ENCODE measurements at regions not wholly inside any gene's neighbourhood (a gene's known extent, or its start where the extent isn't known, plus 50 kb on each side); places are given as distances from the start of the nearest gene placed in this dataset.

DNA sequence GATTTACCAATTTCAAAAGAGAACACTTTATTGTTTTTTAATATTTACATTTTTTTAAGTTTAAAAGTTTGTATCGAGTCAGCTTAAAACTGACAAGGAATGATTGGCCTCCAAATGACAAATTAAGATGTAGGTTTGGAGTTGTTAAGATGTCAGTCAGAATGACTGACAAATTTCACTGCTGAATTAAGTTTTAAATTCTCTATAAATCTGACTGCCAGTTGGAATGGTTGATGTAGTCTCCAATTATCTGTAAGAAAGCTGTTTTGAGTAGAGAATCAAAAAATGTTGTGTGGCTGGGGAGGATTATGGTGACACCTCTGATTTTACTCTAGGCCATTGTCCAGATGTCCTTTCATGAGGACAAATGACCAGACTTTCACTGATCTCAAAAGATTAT lies 165.3 kb upstream of the CDH20 start:
- 95% methylated on average over 1 of the region's 1 CpG; no CpG with 5 or more reads in 1 of the 2 experiments for WGBS, 2 experiments (ENCODE audit: insufficient coverage in 1 of 2, insufficient read length in 1 of 2)
- H3K36me3 Mint-ChIP-seq (ENCODE audit: low read depth) = no peaks in the 10 kb centered on the region

DNA sequence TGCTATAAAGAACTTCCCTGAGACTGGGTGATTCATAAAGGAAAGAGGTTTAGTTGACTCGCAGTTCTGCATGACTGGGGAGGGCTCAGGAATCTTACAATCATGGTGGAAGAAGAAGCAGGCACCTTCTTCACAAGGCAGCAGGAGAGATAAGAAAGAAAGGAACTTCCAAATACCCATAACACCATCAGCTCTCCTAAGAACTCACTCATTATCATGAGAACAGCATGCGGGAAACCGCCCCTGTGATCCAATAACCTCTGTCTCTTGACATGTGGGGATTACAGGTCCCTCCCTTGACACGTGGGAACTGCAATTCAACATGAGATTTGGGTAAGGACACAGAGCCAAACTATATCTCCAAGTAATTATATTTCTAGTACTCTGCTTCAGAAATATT lies 163.8 kb upstream of the CDH20 start:
- Mint-ChIP-seq H3K36me3 (ENCODE audit: low read depth) (no peaks in the 10 kb centered on the region), H3K9me3 (peaks cover 2% of the 10 kb centered on the region), H3K4me1 (peaks cover 2% of the 10 kb centered on the region), H3K27me3 (ENCODE audit: insufficient read depth) (no peaks in the 10 kb centered on the region), H3K27ac (no peak overlapping the region), H3K4me3 (no peak overlapping the region)
- H3K4me3 ChIP-seq (ENCODE audit: low read length) = no peak overlapping the region
- H3K9me3 ChIP-seq (ENCODE audit: control insufficient read depth, low read length) = no peaks in the 10 kb centered on the region
- WGBS, 2 experiments (ENCODE audit: insufficient coverage in 1 of 2, insufficient read length in 1 of 2) = 85 to 88% methylated on average over 2 to 4 of the region's 4 CpGs
- H3K27me3 ChIP-seq (ENCODE audit: control insufficient read depth, insufficient read depth, low read length, poor library complexity, severe bottlenecking) = no peaks in the 10 kb centered on the region
- no peak overlapping the region for H3K9ac ChIP-seq (ENCODE audit: extremely low read depth, low read length, poor library complexity, severe bottlenecking)
- TF ChIP-seq, protein P1, sequence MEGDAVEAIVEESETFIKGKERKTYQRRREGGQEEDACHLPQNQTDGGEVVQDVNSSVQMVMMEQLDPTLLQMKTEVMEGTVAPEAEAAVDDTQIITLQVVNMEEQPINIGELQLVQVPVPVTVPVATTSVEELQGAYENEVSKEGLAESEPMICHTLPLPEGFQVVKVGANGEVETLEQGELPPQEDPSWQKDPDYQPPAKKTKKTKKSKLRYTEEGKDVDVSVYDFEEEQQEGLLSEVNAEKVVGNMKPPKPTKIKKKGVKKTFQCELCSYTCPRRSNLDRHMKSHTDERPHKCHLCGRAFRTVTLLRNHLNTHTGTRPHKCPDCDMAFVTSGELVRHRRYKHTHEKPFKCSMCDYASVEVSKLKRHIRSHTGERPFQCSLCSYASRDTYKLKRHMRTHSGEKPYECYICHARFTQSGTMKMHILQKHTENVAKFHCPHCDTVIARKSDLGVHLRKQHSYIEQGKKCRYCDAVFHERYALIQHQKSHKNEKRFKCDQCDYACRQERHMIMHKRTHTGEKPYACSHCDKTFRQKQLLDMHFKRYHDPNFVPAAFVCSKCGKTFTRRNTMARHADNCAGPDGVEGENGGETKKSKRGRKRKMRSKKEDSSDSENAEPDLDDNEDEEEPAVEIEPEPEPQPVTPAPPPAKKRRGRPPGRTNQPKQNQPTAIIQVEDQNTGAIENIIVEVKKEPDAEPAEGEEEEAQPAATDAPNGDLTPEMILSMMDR (conservative IDR thresholded peaks at IDR 0.05) = no peak
- DNase-seq = peak; percentile 50
- H3K36me3 ChIP-seq (ENCODE audit: control insufficient read depth, insufficient read depth, low read length) = no peaks in the 10 kb centered on the region
- H3K27ac ChIP-seq (ENCODE audit: low read depth, low read length) = no peak overlapping the region
- H3K4me1 ChIP-seq (ENCODE audit: control insufficient read depth, insufficient read depth, low read length) = no peaks in the 10 kb centered on the region

More for the DNA sequence above, 165.3 kb upstream of the CDH20 start:
- H3K4me3 ChIP-seq (ENCODE audit: low read length) = no peak overlapping the region
- H3K27ac ChIP-seq (ENCODE audit: low read depth, low read length) = no peak overlapping the region
- H3K9ac ChIP-seq (ENCODE audit: extremely low read depth, low read length, poor library complexity, severe bottlenecking) = no peak overlapping the region
- H3K9me3 ChIP-seq (ENCODE audit: control insufficient read depth, low read length) = no peaks in the 10 kb centered on the region
- H3K27me3 ChIP-seq (ENCODE audit: control insufficient read depth, insufficient read depth, low read length, poor library complexity, severe bottlenecking) = no peaks in the 10 kb centered on the region
- H3K36me3 ChIP-seq (ENCODE audit: control insufficient read depth, insufficient read depth, low read length) = no peaks in the 10 kb centered on the region
- H3K4me1 ChIP-seq (ENCODE audit: control insufficient read depth, insufficient read depth, low read length) = no peaks in the 10 kb centered on the region
- H3K27me3 Mint-ChIP-seq (ENCODE audit: insufficient read depth) = no peaks in the 10 kb centered on the region
- no peak for DNase-seq
- H3K4me1 Mint-ChIP-seq = peaks cover 5% of the 10 kb centered on the region
- H3K27ac Mint-ChIP-seq = no peak overlapping the region
- peaks cover 2% of the 10 kb centered on the region for H3K9me3 Mint-ChIP-seq
- H3K4me3 Mint-ChIP-seq = no peak overlapping the region
- TF ChIP-seq, protein P1 (conservative IDR thresholded peaks at IDR 0.05) = no peak

- no peak overlapping the region for H3K9ac ChIP-seq (ENCODE audit: extremely low read depth, low read length, poor library complexity, severe bottlenecking)
- no peaks in the 10 kb centered on the region for H3K27me3 ChIP-seq (ENCODE audit: control insufficient read depth, insufficient read depth, low read length, poor library complexity, severe bottlenecking)
- peaks cover 7% of the 10 kb centered on the region for H3K9me3 Mint-ChIP-seq
- H3K4me1 ChIP-seq (ENCODE audit: control insufficient read depth, insufficient read depth, low read length) = no peaks in the 10 kb centered on the region
- H3K36me3 Mint-ChIP-seq (ENCODE audit: low read depth) = no peaks in the 10 kb centered on the region
- no peaks in the 10 kb centered on the region for H3K36me3 ChIP-seq (ENCODE audit: control insufficient read depth, insufficient read depth, low read length)
- H3K4me3 ChIP-seq (ENCODE audit: low read length) = no peak overlapping the region
- no peak overlapping the region for H3K4me3 Mint-ChIP-seq
- TF ChIP-seq, protein P1 (conservative IDR thresholded peaks at IDR 0.05) = no peak
- no peak for DNase-seq
- H3K27ac Mint-ChIP-seq = no peak overlapping the region
- WGBS, 2 experiments (ENCODE audit: insufficient coverage in 1 of 2, insufficient read length in 1 of 2) = 86% methylated on average over 1 of the region's 1 CpG
- peaks cover 9% of the 10 kb centered on the region for H3K9me3 ChIP-seq (ENCODE audit: control insufficient read depth, low read length)
- no peak overlapping the region for H3K27ac ChIP-seq (ENCODE audit: low read depth, low read length)
- H3K27me3 Mint-ChIP-seq (ENCODE audit: insufficient read depth) = no peaks in the 10 kb centered on the region
- peaks cover 2% of the 10 kb centered on the region for H3K4me1 Mint-ChIP-seq
Observed at GRCh38 chr18:61172624-61173023, 160.6 kb upstream of the CDH20 start.
